Activated CD4-positive, alpha-beta T cell treated with anti-CD3 and anti-CD28 coated beads, Interleukin-2, amount 10 ng/mL, durations not matched to agents 24 days and 14 days (primary cell): ENCODE measurements at regions not wholly inside any gene's neighbourhood (a gene's known extent, or its start where the extent isn't known, plus 50 kb on each side); places are given as distances from the start of the nearest gene placed in this dataset.

ENCODE experiments used
- DNase-seq: peaks from one replicate; pipeline ENCODE4 v3.0.0; 2022
- H3K27ac Mint-ChIP-seq: one replicate; pipeline ENCODE4 v1.8.0; 2022; ENCODE audit warnings: mild to moderate bottlenecking, mixed read lengths
- H3K27me3 Mint-ChIP-seq: one replicate; pipeline ENCODE4 v1.8.0; 2022; ENCODE audit warnings: mixed read lengths
- H3K36me3 Mint-ChIP-seq: one replicate; pipeline ENCODE4 v1.8.0; 2022; ENCODE audit warnings: low read depth, mild to moderate bottlenecking, mixed read lengths
- H3K4me1 Mint-ChIP-seq: one replicate; pipeline ENCODE4 v1.8.0; 2021; ENCODE audit warnings: mixed read lengths
- H3K4me3 Mint-ChIP-seq: one replicate; pipeline ENCODE4 v1.8.0; 2022; ENCODE audit warnings: mild to moderate bottlenecking, moderate library complexity, mixed read lengths
- H3K9me3 Mint-ChIP-seq: one replicate; pipeline ENCODE4 v1.8.0; 2021; ENCODE audit warnings: mixed read lengths
- intact Hi-C: fragments of 100-400 bp; cut with micrococcal nuclease; formaldehyde crosslinking; loops from one replicate; pipeline ENCODE4 v1.15.1; 2023

GRCh38 chr15:85307687-85308045 is 72.7 kb upstream of the AKAP13 start:
- H3K4me1 Mint-ChIP-seq = peaks cover 20% of the 10 kb centered on the region
- intact Hi-C loops = no loop called here
- no peaks in the 10 kb centered on the region for H3K36me3 Mint-ChIP-seq
- H3K4me3 Mint-ChIP-seq = no peak overlapping the region
- H3K9me3 Mint-ChIP-seq = peaks cover 16% of the 10 kb centered on the region
- H3K27me3 Mint-ChIP-seq = no peaks in the 10 kb centered on the region
- no peak overlapping the region for H3K27ac Mint-ChIP-seq
- no peak for DNase-seq

- Mint-ChIP-seq H3K4me1 (peaks cover 48% of the 10 kb centered on the region), H3K36me3 (peaks cover 2% of the 10 kb centered on the region), H3K9me3 (peaks cover 25% of the 10 kb centered on the region), H3K27ac (no peak overlapping the region), H3K27me3 (no peaks in the 10 kb centered on the region), H3K4me3 (no peak overlapping the region)
- intact Hi-C loops = loop anchor here (10.0 kb wide), 1 partner anchor 273 kb away; no protein-coding TSS in a partner anchor
- no peak for DNase-seq
Measured at GRCh38 chr15:85311647-85312046, 68.8 kb upstream of the AKAP13 start.

GRCh38 chr15:85312486-85312885 is 67.9 kb upstream of the AKAP13 start:
- Mint-ChIP-seq H3K27me3 (no peaks in the 10 kb centered on the region), H3K27ac (peak overlapping the region; percentile 14), H3K4me1 (peaks cover 54% of the 10 kb centered on the region), H3K9me3 (peaks cover 25% of the 10 kb centered on the region), H3K4me3 (no peak overlapping the region), H3K36me3 (peaks cover 2% of the 10 kb centered on the region)
- intact Hi-C loops = loop anchor here (10.0 kb wide), 1 partner anchor 272 kb away; no protein-coding TSS in a partner anchor
- DNase-seq = no peak

- DNase-seq = no peak
- Mint-ChIP-seq H3K4me3 (no peak overlapping the region), H3K27ac (peak overlapping the region; percentile 14), H3K27me3 (no peaks in the 10 kb centered on the region), H3K4me1 (peaks cover 57% of the 10 kb centered on the region), H3K36me3 (peaks cover 2% of the 10 kb centered on the region), H3K9me3 (peaks cover 25% of the 10 kb centered on the region)
- intact Hi-C loops = loop anchor here (10.0 kb wide), 1 partner anchor 272 kb away; no protein-coding TSS in a partner anchor
Measured at GRCh38 chr15:85312929-85313331, 67.5 kb upstream of the AKAP13 start.

GRCh38 chr15:85313339-85313738 is 67.1 kb upstream of the AKAP13 start:
- no peak for DNase-seq
- Mint-ChIP-seq H3K4me1 (peaks cover 59% of the 10 kb centered on the region), H3K4me3 (no peak overlapping the region), H3K9me3 (peaks cover 25% of the 10 kb centered on the region), H3K27me3 (no peaks in the 10 kb centered on the region), H3K27ac (no peak overlapping the region), H3K36me3 (peaks cover 2% of the 10 kb centered on the region)
- intact Hi-C loops = loop anchor here (10.0 kb wide), 1 partner anchor 271 kb away; no protein-coding TSS in a partner anchor

- Mint-ChIP-seq H3K27ac (no peak overlapping the region), H3K36me3 (peaks cover 2% of the 10 kb centered on the region), H3K4me3 (no peak overlapping the region), H3K4me1 (peaks cover 59% of the 10 kb centered on the region), H3K27me3 (no peaks in the 10 kb centered on the region), H3K9me3 (peaks cover 25% of the 10 kb centered on the region)
- DNase-seq = no peak
- intact Hi-C loops = loop anchor here (10.0 kb wide), 1 partner anchor 271 kb away; no protein-coding TSS in a partner anchor
Measured at GRCh38 chr15:85314146-85314545, 66.3 kb upstream of the AKAP13 start.

- Mint-ChIP-seq H3K27ac (peak overlapping the region; percentile 89), H3K27me3 (no peaks in the 10 kb centered on the region), H3K9me3 (peaks cover 25% of the 10 kb centered on the region), H3K36me3 (peaks cover 4% of the 10 kb centered on the region), H3K4me1 (peaks cover 59% of the 10 kb centered on the region), H3K4me3 (no peak overlapping the region)
- intact Hi-C loops = loop anchor here (5.0 to 10.0 kb wide), 2 partner anchors 270 to 388 kb away; no protein-coding TSS in a partner anchor
- DNase-seq = no peak
Measured at GRCh38 chr15:85314633-85315032, 65.8 kb upstream of the AKAP13 start.

- peaks cover 61% of the 10 kb centered on the region for H3K4me1 Mint-ChIP-seq
- H3K9me3 Mint-ChIP-seq = peaks cover 18% of the 10 kb centered on the region
- H3K27ac Mint-ChIP-seq = peak overlapping the region; percentile 89
- H3K36me3 Mint-ChIP-seq = peaks cover 4% of the 10 kb centered on the region
- peak; percentile 78 for DNase-seq
- H3K27me3 Mint-ChIP-seq = no peaks in the 10 kb centered on the region
- intact Hi-C loops = loop anchor here (5.0 to 10.0 kb wide), 2 partner anchors 268 to 386 kb away; no protein-coding TSS in a partner anchor
- peak overlapping the region; percentile 57 for H3K4me3 Mint-ChIP-seq
Measured at GRCh38 chr15:85316244-85316934, 64.0 kb upstream of the AKAP13 start.

GRCh38 chr15:85318048-85318731 is 62.2 kb upstream of the AKAP13 start:
- Mint-ChIP-seq H3K27me3 (no peaks in the 10 kb centered on the region), H3K4me1 (peaks cover 55% of the 10 kb centered on the region), H3K36me3 (peaks cover 5% of the 10 kb centered on the region), H3K27ac (peak overlapping the region; percentile 86), H3K9me3 (peaks cover 15% of the 10 kb centered on the region), H3K4me3 (peak overlapping the region; percentile 64)
- intact Hi-C loops = loop anchor here (1.0 to 10.0 kb wide), 5 partner anchors 12 to 384 kb away; partner anchors contain the start of gene AKAP13
- peak; percentile 83 for DNase-seq

GRCh38 chr15:85318732-85319076 is 61.7 kb upstream of the AKAP13 start:
- Mint-ChIP-seq H3K4me1 (peaks cover 55% of the 10 kb centered on the region), H3K36me3 (peaks cover 6% of the 10 kb centered on the region), H3K27ac (peak overlapping the region; percentile 86), H3K4me3 (no peak overlapping the region), H3K27me3 (no peaks in the 10 kb centered on the region), H3K9me3 (peaks cover 15% of the 10 kb centered on the region)
- no peak for DNase-seq
- intact Hi-C loops = loop anchor here (1.0 to 10.0 kb wide), 5 partner anchors 12 to 384 kb away; partner anchors contain the start of gene AKAP13

- peaks cover 4% of the 10 kb centered on the region for H3K36me3 Mint-ChIP-seq
- intact Hi-C loops = no loop called here
- peaks cover 25% of the 10 kb centered on the region for H3K4me1 Mint-ChIP-seq
- H3K27ac Mint-ChIP-seq = no peak overlapping the region
- no peak overlapping the region for H3K4me3 Mint-ChIP-seq
- peaks cover 6% of the 10 kb centered on the region for H3K9me3 Mint-ChIP-seq
- DNase-seq = no peak
- H3K27me3 Mint-ChIP-seq = no peaks in the 10 kb centered on the region
Measured at GRCh38 chr15:85324202-85324601, 56.2 kb upstream of the AKAP13 start.

GRCh38 chr15:85325834-85326233 is 54.6 kb upstream of the AKAP13 start:
- no peaks in the 10 kb centered on the region for H3K9me3 Mint-ChIP-seq
- H3K27me3 Mint-ChIP-seq = no peaks in the 10 kb centered on the region
- H3K36me3 Mint-ChIP-seq = peaks cover 2% of the 10 kb centered on the region
- intact Hi-C loops = no loop called here
- H3K4me1 Mint-ChIP-seq = peaks cover 32% of the 10 kb centered on the region
- H3K27ac Mint-ChIP-seq = no peak overlapping the region
- DNase-seq = no peak
- no peak overlapping the region for H3K4me3 Mint-ChIP-seq

- H3K27ac Mint-ChIP-seq = no peak overlapping the region
- no peaks in the 10 kb centered on the region for H3K27me3 Mint-ChIP-seq
- H3K9me3 Mint-ChIP-seq = peaks cover under 1% of the 10 kb centered on the region
- DNase-seq = no peak
- intact Hi-C loops = no loop called here
- peaks cover 5% of the 10 kb centered on the region for H3K36me3 Mint-ChIP-seq
- H3K4me3 Mint-ChIP-seq = no peak overlapping the region
- peaks cover 36% of the 10 kb centered on the region for H3K4me1 Mint-ChIP-seq
Measured at GRCh38 chr15:85326291-85326690, 54.1 kb upstream of the AKAP13 start.

- peaks cover 8% of the 10 kb centered on the region for H3K36me3 Mint-ChIP-seq
- intact Hi-C loops = no loop called here
- H3K27me3 Mint-ChIP-seq = no peaks in the 10 kb centered on the region
- H3K27ac Mint-ChIP-seq = no peak overlapping the region
- H3K4me3 Mint-ChIP-seq = no peak overlapping the region
- DNase-seq = peak; percentile 50
- peaks cover 3% of the 10 kb centered on the region for H3K9me3 Mint-ChIP-seq
- peaks cover 42% of the 10 kb centered on the region for H3K4me1 Mint-ChIP-seq
Measured at GRCh38 chr15:85327820-85328219, 52.6 kb upstream of the AKAP13 start.
